ENCODE measurements at regions not wholly inside any gene's neighbourhood (a gene's known extent, or its start where the extent isn't known, plus 50 kb on each side); places are given as distances from the start of the nearest gene placed in this dataset.

GRCh38 chrX:69299951-69300714 lies 134.9 kb upstream of the PJA1 start:
- DNase-seq, result no peak

- no peak for DNase-seq
Observed at GRCh38 chrX:69299285-69299684, 134.0 kb upstream of the PJA1 start.

DNA sequence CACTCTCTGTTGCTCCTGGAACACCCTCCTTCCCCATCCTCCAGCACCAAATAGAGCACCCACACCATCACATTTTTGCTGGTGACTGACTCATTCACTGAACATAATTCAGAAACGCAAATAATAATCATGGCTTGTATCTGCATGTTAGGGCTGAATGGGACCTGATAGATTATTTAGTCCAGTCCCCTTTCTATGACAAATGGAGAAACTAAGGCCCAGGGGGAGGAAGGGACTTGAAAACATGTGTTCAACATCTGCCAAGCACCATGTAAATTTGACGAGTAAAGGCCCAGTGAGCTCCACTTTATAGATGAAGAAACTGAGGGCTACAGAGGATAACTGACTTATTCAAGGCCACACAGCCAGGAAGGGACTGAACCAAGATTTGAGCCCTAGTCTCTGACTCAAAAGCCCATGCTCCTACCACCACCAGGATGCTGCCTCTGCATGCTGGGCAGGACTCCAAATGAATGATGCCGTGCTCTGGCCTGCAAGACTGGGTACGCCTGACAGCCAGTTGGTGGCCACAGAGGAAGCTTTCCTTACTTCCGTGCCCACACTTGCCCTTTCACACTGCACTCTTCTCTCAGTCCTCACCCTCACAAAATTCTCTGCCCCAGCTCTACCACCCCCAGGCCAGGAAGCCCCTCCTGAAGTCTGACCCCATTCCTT lies 133.3 kb upstream of the PJA1 start:
- no peak for DNase-seq

DNA sequence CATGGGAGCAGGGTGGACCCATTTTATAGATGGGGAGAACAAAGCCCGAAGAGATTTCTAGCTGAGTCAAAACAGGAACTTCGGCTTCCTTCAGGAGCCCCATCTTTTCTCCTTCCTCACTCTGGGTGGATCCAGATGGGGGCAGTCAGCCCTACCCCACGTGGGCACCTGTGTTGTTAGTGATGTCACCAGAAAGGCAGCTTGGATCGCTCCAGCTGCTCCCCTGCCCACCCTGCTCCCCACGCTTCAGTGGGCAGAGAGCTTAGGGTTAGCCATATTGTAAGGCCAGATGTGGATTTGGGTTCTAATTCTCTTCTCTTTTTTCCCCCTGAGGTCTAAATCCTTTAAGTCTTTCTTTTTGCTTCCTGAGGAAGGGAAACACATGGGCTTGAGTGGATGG lies 132.3 kb upstream of the PJA1 start:
- no peak for DNase-seq

GRCh38 chrX:69293776-69294601 lies 128.7 kb upstream of the PJA1 start:
- no peak for DNase-seq

DNA sequence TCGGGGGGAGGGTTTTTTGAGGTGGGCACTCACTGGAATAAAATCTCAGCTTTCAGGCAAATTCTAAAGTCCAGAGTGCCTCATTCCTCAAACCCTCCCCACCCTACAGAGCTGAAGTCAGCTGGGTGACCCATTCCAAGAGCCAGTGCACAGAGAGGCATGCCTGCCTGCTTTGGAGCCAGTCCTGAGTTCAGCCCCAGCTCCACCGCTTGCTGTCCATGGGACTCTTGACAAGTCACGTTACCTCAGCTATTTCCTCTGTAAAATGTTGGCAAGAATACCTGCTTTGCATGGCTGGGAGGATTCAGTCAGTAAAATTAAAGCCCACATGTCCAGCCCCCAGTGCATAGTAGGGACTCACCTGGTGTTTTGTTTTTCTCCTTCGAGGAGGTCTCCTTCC lies 125.9 kb upstream of the PJA1 start:
- DNase-seq, result no peak

DNA sequence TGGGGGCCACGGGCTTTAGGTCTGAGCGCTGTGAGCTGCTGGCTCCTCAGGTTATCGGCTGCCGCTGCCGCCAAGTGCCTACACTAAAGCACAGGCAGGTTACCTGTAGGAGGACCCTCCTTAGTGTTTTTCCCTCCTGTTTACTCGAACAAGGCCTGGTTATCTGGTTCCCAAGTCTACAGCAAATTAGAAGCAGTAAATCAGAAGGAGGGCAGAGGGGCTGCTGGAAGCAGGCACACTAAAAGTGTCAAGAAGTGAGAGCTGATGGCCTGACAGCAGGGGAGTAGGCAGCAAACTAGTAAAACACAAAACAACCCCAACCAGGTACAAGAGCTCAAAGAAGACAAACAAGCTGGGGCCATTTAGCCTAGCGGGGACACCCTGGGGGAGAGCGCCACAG lies 125.0 kb upstream of the PJA1 start:
- DNase-seq, result no peak

DNA sequence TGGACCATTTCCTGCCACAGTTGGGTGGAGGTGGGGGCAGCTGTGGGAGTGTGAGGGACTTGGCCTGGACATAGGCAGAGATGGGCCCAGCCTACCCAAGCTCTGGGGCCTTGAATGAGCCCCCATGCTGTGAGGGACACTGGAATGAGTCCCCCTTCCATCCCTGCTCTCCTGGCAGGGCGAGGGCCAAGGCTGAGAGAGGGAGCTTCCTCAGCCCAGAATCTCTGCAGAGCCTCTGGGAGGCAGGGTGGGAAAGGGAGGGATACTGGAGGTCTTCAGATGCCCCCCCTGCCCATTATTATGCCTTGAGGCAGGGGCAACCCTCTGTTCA lies 124.5 kb upstream of the PJA1 start:
- no peak for DNase-seq

DNA sequence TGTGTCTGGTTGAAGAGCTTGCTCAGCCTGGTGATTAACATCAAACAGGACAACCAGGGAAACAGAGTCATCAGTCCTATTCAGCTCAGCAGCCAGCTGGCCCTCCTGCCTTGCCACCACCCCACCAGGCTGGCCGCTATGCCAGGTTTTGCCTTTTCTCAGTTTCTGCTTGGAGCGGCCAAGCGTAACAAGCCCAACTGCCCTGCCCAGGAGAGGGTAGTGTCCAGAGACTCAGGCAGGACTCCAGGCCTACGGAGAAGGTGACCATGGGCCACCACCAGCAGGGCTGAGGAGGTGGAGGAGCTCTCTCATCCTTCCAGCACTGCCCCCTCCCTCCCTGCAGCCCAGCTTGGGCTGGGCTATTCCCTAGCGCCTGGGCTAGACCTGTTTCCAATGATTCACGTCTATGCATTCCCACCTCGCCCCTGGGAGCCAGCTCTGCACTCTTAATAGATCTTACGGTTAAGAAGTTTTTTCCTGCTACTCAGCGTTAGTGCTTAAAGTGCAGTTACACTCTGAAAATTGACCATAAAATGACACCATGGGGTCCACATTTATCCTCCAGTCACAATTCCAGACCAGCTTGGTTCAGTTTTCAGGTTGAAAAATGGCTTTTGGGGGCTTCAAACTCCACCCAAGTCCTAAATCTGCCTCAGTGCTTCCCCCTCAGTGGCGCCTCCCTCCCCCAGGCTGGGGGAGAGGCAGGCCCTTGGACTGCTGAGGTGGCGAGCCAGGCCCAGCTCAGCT lies 124.0 kb upstream of the PJA1 start:
- no peak for DNase-seq

- no peak for DNase-seq
Observed at GRCh38 chrX:69287095-69287494, 121.8 kb upstream of the PJA1 start.

- no peak for DNase-seq
Observed at GRCh38 chrX:69286565-69286906, 121.3 kb upstream of the PJA1 start.

GRCh38 chrX:69285881-69286564 lies 120.8 kb upstream of the PJA1 start:
- no peak for DNase-seq

DNA sequence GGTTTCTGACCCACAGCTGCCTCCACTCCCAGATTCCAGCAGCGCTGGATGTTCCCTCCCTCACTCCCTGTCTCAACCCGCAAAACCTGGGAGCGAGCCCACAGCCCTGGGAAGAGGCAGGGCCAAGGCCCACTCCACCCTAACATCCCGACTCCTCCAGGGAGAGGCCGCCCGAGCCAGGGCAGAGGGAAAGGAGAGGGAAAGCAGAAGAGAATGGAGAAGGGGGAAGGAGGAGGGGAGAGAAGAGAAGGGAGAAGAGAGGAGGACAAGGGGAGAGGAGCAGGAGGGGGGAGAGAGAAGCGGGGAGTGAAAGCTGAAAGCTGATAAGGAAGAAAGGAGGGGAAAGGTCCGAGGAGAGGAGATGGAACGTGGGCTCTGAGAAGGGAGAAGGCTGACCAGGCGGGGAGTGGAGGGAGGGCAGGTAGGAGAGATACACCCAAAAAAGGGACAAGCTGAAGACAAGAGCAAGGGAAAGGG lies 120.2 kb upstream of the PJA1 start:
- no peak for DNase-seq

GRCh38 chrX:69284491-69284890 lies 119.2 kb upstream of the PJA1 start:
- no peak for DNase-seq

- DNase-seq, result no peak
Observed at GRCh38 chrX:69282893-69283690, 117.8 kb upstream of the PJA1 start.

- no peak for DNase-seq
Observed at GRCh38 chrX:69280933-69281332, 115.7 kb upstream of the PJA1 start.

- no peak for DNase-seq
Observed at GRCh38 chrX:69279234-69279633, 114.0 kb upstream of the PJA1 start.

GRCh38 chrX:69278031-69278687 lies 112.9 kb upstream of the PJA1 start:
- DNase-seq, result no peak

- DNase-seq, result no peak
Observed at GRCh38 chrX:69277369-69277990, 112.2 kb upstream of the PJA1 start.

- no peak for DNase-seq
Observed at GRCh38 chrX:69268611-69269010, 103.4 kb upstream of the PJA1 start.

GRCh38 chrX:69264158-69264581 lies 98.9 kb upstream of the PJA1 start:
- no peak for DNase-seq

Data from DMS153 (cell line).